Fibroblast of the aortic adventitia (primary cell): ENCODE measurements at regions not wholly inside any gene's neighbourhood (a gene's known extent, or its start where the extent isn't known, plus 50 kb on each side); places are given as distances from the start of the nearest gene placed in this dataset.

Experiments
- DNase-seq: peaks from one replicate; pipeline ENCODE4 v3.0.0-alpha.2; 2010; ENCODE audit warnings: low read depth
- H3K4me3 ChIP-seq: 2 replicates; pipeline ENCODE4 v1.5.1; 2011; ENCODE audit warnings: low read depth, mild to moderate bottlenecking, control low read depth, low read length, moderate library complexity
- TF ChIP-seq, protein P1 (sequence below): IDR thresholded peaks from 2 replicates; pipeline ENCODE4 v1.5.1; 2011; ENCODE audit warnings: mild to moderate bottlenecking, low read length, control low read depth, inconsistent platforms; ENCODE audit not compliant: insufficient read depth

- TF ChIP-seq, protein P1, sequence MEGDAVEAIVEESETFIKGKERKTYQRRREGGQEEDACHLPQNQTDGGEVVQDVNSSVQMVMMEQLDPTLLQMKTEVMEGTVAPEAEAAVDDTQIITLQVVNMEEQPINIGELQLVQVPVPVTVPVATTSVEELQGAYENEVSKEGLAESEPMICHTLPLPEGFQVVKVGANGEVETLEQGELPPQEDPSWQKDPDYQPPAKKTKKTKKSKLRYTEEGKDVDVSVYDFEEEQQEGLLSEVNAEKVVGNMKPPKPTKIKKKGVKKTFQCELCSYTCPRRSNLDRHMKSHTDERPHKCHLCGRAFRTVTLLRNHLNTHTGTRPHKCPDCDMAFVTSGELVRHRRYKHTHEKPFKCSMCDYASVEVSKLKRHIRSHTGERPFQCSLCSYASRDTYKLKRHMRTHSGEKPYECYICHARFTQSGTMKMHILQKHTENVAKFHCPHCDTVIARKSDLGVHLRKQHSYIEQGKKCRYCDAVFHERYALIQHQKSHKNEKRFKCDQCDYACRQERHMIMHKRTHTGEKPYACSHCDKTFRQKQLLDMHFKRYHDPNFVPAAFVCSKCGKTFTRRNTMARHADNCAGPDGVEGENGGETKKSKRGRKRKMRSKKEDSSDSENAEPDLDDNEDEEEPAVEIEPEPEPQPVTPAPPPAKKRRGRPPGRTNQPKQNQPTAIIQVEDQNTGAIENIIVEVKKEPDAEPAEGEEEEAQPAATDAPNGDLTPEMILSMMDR, result no peak
- no peak for DNase-seq
Measured at GRCh38 chr4:20043991-20044390, 207.7 kb upstream of the SLIT2 start.

GRCh38 chr4:20042769-20043168 is 208.9 kb upstream of the SLIT2 start:
- TF ChIP-seq, protein P1, result no peak
- no peak for DNase-seq
- H3K4me3 ChIP-seq, result no peak overlapping the region

More at GRCh38 chr4:20043991-20044390, 207.7 kb upstream of the SLIT2 start:
- no peak overlapping the region for H3K4me3 ChIP-seq

- H3K4me3 ChIP-seq, result no peak overlapping the region
- TF ChIP-seq, protein P1, result no peak
- no peak for DNase-seq
Measured at GRCh38 chr4:20041839-20042407, 209.8 kb upstream of the SLIT2 start.

- no peak overlapping the region for H3K4me3 ChIP-seq
- TF ChIP-seq, protein P1, result no peak
- peak; percentile 2 for DNase-seq
Measured at GRCh38 chr4:20037745-20038144, 214.0 kb upstream of the SLIT2 start.

DNA sequence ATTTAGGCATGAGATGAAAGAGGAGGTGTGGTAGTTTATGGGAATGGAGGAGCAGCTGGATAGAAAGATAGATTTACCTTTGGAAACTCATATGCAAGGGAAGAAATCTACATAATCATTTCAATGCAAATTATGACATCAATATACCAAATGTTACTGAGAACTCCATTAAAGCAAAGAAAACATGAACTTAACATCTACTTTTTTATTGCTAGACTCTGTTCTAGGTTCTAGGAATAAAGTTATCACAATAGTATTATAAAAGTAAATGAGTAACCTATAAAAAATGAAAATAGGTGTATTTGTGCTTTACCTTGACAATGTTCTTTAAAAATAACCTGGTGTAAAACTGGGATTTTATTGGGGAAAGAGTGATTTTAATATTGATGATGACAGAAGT is 221.6 kb upstream of the SLIT2 start:
- H3K4me3 ChIP-seq, result no peak overlapping the region
- DNase-seq, result no peak
- TF ChIP-seq, protein P1, result no peak

- TF ChIP-seq, protein P1, result no peak
- no peak overlapping the region for H3K4me3 ChIP-seq
- peak; percentile 65 for DNase-seq
Measured at GRCh38 chr4:20028645-20029044, 223.1 kb upstream of the SLIT2 start.

GRCh38 chr4:20026456-20026855 is 225.2 kb upstream of the SLIT2 start:
- peak; percentile 48 for DNase-seq
- H3K4me3 ChIP-seq, result no peak overlapping the region
- TF ChIP-seq, protein P1, result no peak
